ENCODE measurements at regions not wholly inside any gene's neighbourhood (a gene's known extent, or its start where the extent isn't known, plus 50 kb on each side); places are given as distances from the start of the nearest gene placed in this dataset.

- Histone ChIP-seq H3K9me3 (no peaks in the 10 kb centered on the region), H3K27ac (no peak overlapping the region), H3K4me3 (replicated peaks in 1 of 3) (no peak overlapping the region), H3K36me3 (no peaks in the 10 kb centered on the region), H3K4me1 (no peaks in the 10 kb centered on the region), H3K27me3 (no peaks in the 10 kb centered on the region)
- 72 to 84% methylated on average over 1 of the region's 1 CpG for WGBS, 2 donors
- TF ChIP-seq POLR2A (IDR thresholded peaks at IDR 0.05) (no peak), CTCF (IDR thresholded peaks at IDR 0.05) (no peak)
- no peak for DNase-seq
- intact Hi-C loops (cut with DNase I) = no loop called here
Measured at GRCh38 chr16:60541535-60541934, 1494.7 kb downstream of the CDH8 start.

- WGBS, 2 donors = 83 to 88% methylated on average over 3 of the region's 3 CpGs
- no peak for TF ChIP-seq POLR2A (IDR thresholded peaks at IDR 0.05)
- no peak for TF ChIP-seq CTCF (IDR thresholded peaks at IDR 0.05)
- Histone ChIP-seq H3K9me3 (no peaks in the 10 kb centered on the region), H3K4me3 (replicated peaks in 1 of 3) (no peak overlapping the region), H3K27me3 (no peaks in the 10 kb centered on the region), H3K36me3 (no peaks in the 10 kb centered on the region), H3K4me1 (no peaks in the 10 kb centered on the region), H3K27ac (no peak overlapping the region)
- DNase-seq = no peak
- intact Hi-C loops (cut with DNase I) = no loop called here
Measured at GRCh38 chr16:60510941-60511340, 1525.3 kb downstream of the CDH8 start.

- intact Hi-C loops (cut with DNase I) = no loop called here
- no peaks in the 10 kb centered on the region for H3K9me3 ChIP-seq
- H3K4me1 ChIP-seq = no peaks in the 10 kb centered on the region
- H3K27me3 ChIP-seq = no peaks in the 10 kb centered on the region
- H3K36me3 ChIP-seq = no peaks in the 10 kb centered on the region
- H3K27ac ChIP-seq = no peak overlapping the region
- TF ChIP-seq POLR2A (IDR thresholded peaks at IDR 0.05) (no peak), CTCF (IDR thresholded peaks at IDR 0.05) (no peak)
- no peak overlapping the region for H3K4me3 ChIP-seq (replicated peaks in 1 of 3)
- 73 to 82% methylated on average over 1 of the region's 1 CpG for WGBS, 2 donors
- DNase-seq = no peak
Measured at GRCh38 chr16:60510208-60510607, 1526.0 kb downstream of the CDH8 start.

GRCh38 chr16:60491273-60491672, 1545.0 kb downstream of the CDH8 start:
- no peaks in the 10 kb centered on the region for H3K4me1 ChIP-seq

GRCh38 chr16:60485872-60486489, 1550.3 kb downstream of the CDH8 start:
- no peaks in the 10 kb centered on the region for H3K4me1 ChIP-seq
- no peak for TF ChIP-seq POLR2A (IDR thresholded peaks at IDR 0.05)
- no peak for TF ChIP-seq CTCF (IDR thresholded peaks at IDR 0.05)
- H3K36me3 ChIP-seq = no peaks in the 10 kb centered on the region
- no peak overlapping the region for H3K27ac ChIP-seq
- no peak overlapping the region for H3K4me3 ChIP-seq (replicated peaks in 1 of 3)
- no peaks in the 10 kb centered on the region for H3K27me3 ChIP-seq
- H3K9me3 ChIP-seq = no peaks in the 10 kb centered on the region
- intact Hi-C loops (cut with DNase I) = no loop called here
- no peak for DNase-seq
- WGBS, 2 donors = 49 to 76% methylated on average over 1 of the region's 1 CpG

More at GRCh38 chr16:60491273-60491672, 1545.0 kb downstream of the CDH8 start:
- intact Hi-C loops (cut with DNase I) = no loop called here
- DNase-seq = no peak
- no peaks in the 10 kb centered on the region for H3K9me3 ChIP-seq
- H3K27me3 ChIP-seq = no peaks in the 10 kb centered on the region
- H3K36me3 ChIP-seq = no peaks in the 10 kb centered on the region
- H3K4me3 ChIP-seq (replicated peaks in 1 of 3) = no peak overlapping the region
- WGBS, 2 donors = 68 to 79% methylated on average over 3 of the region's 3 CpGs
- no peak overlapping the region for H3K27ac ChIP-seq
- TF ChIP-seq POLR2A (IDR thresholded peaks at IDR 0.05) = no peak
